Renal cortex interstitium (tissue), 11 donors: ENCODE measurements at regions not wholly inside any gene's neighbourhood (a gene's known extent, or its start where the extent isn't known, plus 50 kb on each side); places are given as distances from the start of the nearest gene placed in this dataset.

Experiments
- DNase-seq, 11 donors: peaks; one replicate each; pipeline ENCODE4 v3.0.0-alpha.2; 2013; ENCODE audit warnings: low read depth in 9 of 11, low spot score in 4 of 11; ENCODE audit errors: extremely low read depth in 1 of 11

- DNase-seq: no peak
Measured at GRCh38 chr22:47225080-47225930, 462.9 kb downstream of the TBC1D22A start.
